ENCODE measurements at regions not wholly inside any gene's neighbourhood (a gene's known extent, or its start where the extent isn't known, plus 50 kb on each side); places are given as distances from the start of the nearest gene placed in this dataset.

GRCh38 chr22:48452766-48453165 is 1374.9 kb downstream of the BRD1 start:
- no peaks in the 10 kb centered on the region for H3K4me1 Mint-ChIP-seq
- H3K4me3 Mint-ChIP-seq, result no peak overlapping the region
- no peaks in the 10 kb centered on the region for H3K36me3 Mint-ChIP-seq
- H3K27me3 Mint-ChIP-seq, result peaks cover 15% of the 10 kb centered on the region
- H3K27ac Mint-ChIP-seq, result no peak overlapping the region
- peaks cover 0 to 4% (median 0%) of the 10 kb centered on the region in 3 donors for H3K9me3 Mint-ChIP-seq

- no peak overlapping the region for H3K4me3 Mint-ChIP-seq
- H3K27me3 Mint-ChIP-seq, result peaks cover 15% of the 10 kb centered on the region
- peaks cover 0 to 4% (median 0%) of the 10 kb centered on the region in 3 donors for H3K9me3 Mint-ChIP-seq
- H3K27ac Mint-ChIP-seq, result no peak overlapping the region
- no peaks in the 10 kb centered on the region for H3K36me3 Mint-ChIP-seq
- no peaks in the 10 kb centered on the region for H3K4me1 Mint-ChIP-seq
Observed at GRCh38 chr22:48451891-48452290, 1375.8 kb downstream of the BRD1 start.

GRCh38 chr22:48450188-48450825 is 1377.4 kb downstream of the BRD1 start:
- H3K27me3 Mint-ChIP-seq, result peaks cover 13% of the 10 kb centered on the region
- H3K4me3 Mint-ChIP-seq, result no peak overlapping the region
- H3K9me3 Mint-ChIP-seq, result peaks cover 0 to 4% (median 0%) of the 10 kb centered on the region in 3 donors
- no peaks in the 10 kb centered on the region for H3K4me1 Mint-ChIP-seq
- H3K27ac Mint-ChIP-seq, result no peak overlapping the region
- no peaks in the 10 kb centered on the region for H3K36me3 Mint-ChIP-seq

GRCh38 chr22:48449466-48450187 is 1378.0 kb downstream of the BRD1 start:
- Mint-ChIP-seq H3K9me3 (peaks cover 0 to 4% (median 0%) of the 10 kb centered on the region in 3 donors), H3K36me3 (no peaks in the 10 kb centered on the region), H3K27ac (no peak overlapping the region), H3K4me1 (peaks cover 0 to under 1% (median 0%) of the 10 kb centered on the region in 3 donors), H3K4me3 (no peak overlapping the region), H3K27me3 (peaks cover 15% of the 10 kb centered on the region)

GRCh38 chr22:48448821-48449220 is 1378.9 kb downstream of the BRD1 start:
- peaks cover 0 to 4% (median 0%) of the 10 kb centered on the region in 3 donors for H3K9me3 Mint-ChIP-seq
- H3K36me3 Mint-ChIP-seq, result no peaks in the 10 kb centered on the region
- H3K27me3 Mint-ChIP-seq, result peaks cover 19% of the 10 kb centered on the region
- no peak overlapping the region for H3K27ac Mint-ChIP-seq
- no peak overlapping the region for H3K4me3 Mint-ChIP-seq
- peaks cover 0 to 7% (median 4%) of the 10 kb centered on the region in 3 donors for H3K4me1 Mint-ChIP-seq

GRCh38 chr22:48445113-48445827 is 1382.4 kb downstream of the BRD1 start:
- no peak overlapping the region for H3K4me3 Mint-ChIP-seq

GRCh38 chr22:48444320-48445112 is 1383.2 kb downstream of the BRD1 start:
- Mint-ChIP-seq H3K36me3 (no peaks in the 10 kb centered on the region), H3K4me3 (peak overlapping the region in 2 of 4 donors; percentile 75 to 76), H3K4me1 (peaks cover 0 to 9% (median 4%) of the 10 kb centered on the region in 3 donors), H3K9me3 (no peaks in the 10 kb centered on the region), H3K27ac (peak overlapping the region in 1 of 3 donors; percentile 54), H3K27me3 (peaks cover 13% of the 10 kb centered on the region)

More at GRCh38 chr22:48445113-48445827, 1382.4 kb downstream of the BRD1 start:
- H3K36me3 Mint-ChIP-seq, result no peaks in the 10 kb centered on the region
- no peaks in the 10 kb centered on the region for H3K9me3 Mint-ChIP-seq
- H3K4me1 Mint-ChIP-seq, result peaks cover 0 to 9% (median 4%) of the 10 kb centered on the region in 3 donors
- H3K27ac Mint-ChIP-seq, result no peak overlapping the region
- peaks cover 18% of the 10 kb centered on the region for H3K27me3 Mint-ChIP-seq

GRCh38 chr22:48443680-48444079 is 1384.0 kb downstream of the BRD1 start:
- Mint-ChIP-seq H3K36me3 (no peaks in the 10 kb centered on the region), H3K27me3 (peaks cover 12% of the 10 kb centered on the region), H3K9me3 (no peaks in the 10 kb centered on the region), H3K27ac (no peak overlapping the region), H3K4me1 (peaks cover 0 to 9% (median 4%) of the 10 kb centered on the region in 3 donors), H3K4me3 (no peak overlapping the region)

- Mint-ChIP-seq H3K9me3 (peaks cover 0 to 3% (median 0%) of the 10 kb centered on the region in 3 donors), H3K4me1 (peaks cover 0 to 9% (median 4%) of the 10 kb centered on the region in 3 donors), H3K4me3 (no peak overlapping the region), H3K36me3 (no peaks in the 10 kb centered on the region), H3K27me3 (peaks cover 14% of the 10 kb centered on the region), H3K27ac (no peak overlapping the region)
Observed at GRCh38 chr22:48442663-48443062, 1385.0 kb downstream of the BRD1 start.

GRCh38 chr22:48441553-48441850 is 1386.2 kb downstream of the BRD1 start:
- H3K4me3 Mint-ChIP-seq, result no peak overlapping the region
- no peak overlapping the region for H3K27ac Mint-ChIP-seq
- H3K27me3 Mint-ChIP-seq, result peaks cover 14% of the 10 kb centered on the region
- H3K9me3 Mint-ChIP-seq, result peaks cover 0 to 5% (median 0%) of the 10 kb centered on the region in 3 donors
- H3K36me3 Mint-ChIP-seq, result no peaks in the 10 kb centered on the region
- peaks cover 0 to 9% (median 4%) of the 10 kb centered on the region in 3 donors for H3K4me1 Mint-ChIP-seq

GRCh38 chr22:48440673-48441552 is 1386.8 kb downstream of the BRD1 start:
- Mint-ChIP-seq H3K4me1 (peaks cover 0 to 9% (median 4%) of the 10 kb centered on the region in 3 donors), H3K9me3 (peaks cover 0 to 5% (median 0%) of the 10 kb centered on the region in 3 donors), H3K27ac (no peak overlapping the region), H3K27me3 (peaks cover 14% of the 10 kb centered on the region), H3K4me3 (peak overlapping the region in 1 of 4 donors; percentile 50), H3K36me3 (no peaks in the 10 kb centered on the region)

- Mint-ChIP-seq H3K4me1 (peaks cover 0 to 9% (median 4%) of the 10 kb centered on the region in 3 donors), H3K4me3 (no peak overlapping the region), H3K9me3 (peaks cover 0 to 9% (median 3%) of the 10 kb centered on the region in 3 donors), H3K27me3 (peaks cover 14% of the 10 kb centered on the region), H3K36me3 (no peaks in the 10 kb centered on the region), H3K27ac (no peak overlapping the region)
Observed at GRCh38 chr22:48440176-48440575, 1387.5 kb downstream of the BRD1 start.

- peaks cover 12% of the 10 kb centered on the region for H3K27me3 Mint-ChIP-seq
Observed at GRCh38 chr22:48439560-48440135, 1388.0 kb downstream of the BRD1 start.

More at GRCh38 chr22:48439560-48440135, 1388.0 kb downstream of the BRD1 start:
- Mint-ChIP-seq H3K4me1 (peaks cover 0 to 9% (median 4%) of the 10 kb centered on the region in 3 donors), H3K36me3 (no peaks in the 10 kb centered on the region), H3K9me3 (peaks cover 0 to 9% (median 3%) of the 10 kb centered on the region in 3 donors), H3K27ac (no peak overlapping the region), H3K4me3 (no peak overlapping the region)
